T-helper 17 cell (primary cell): ENCODE measurements at regions not wholly inside any gene's neighbourhood (a gene's known extent, or its start where the extent isn't known, plus 50 kb on each side); places are given as distances from the start of the nearest gene placed in this dataset.

Experiments used
- ATAC-seq: fragments of 150-1000 bp; cut with Tn5 transposase; 2 replicates; pipeline ENCODE4 v1.10.0; 2021; ENCODE audit warnings: mild to moderate bottlenecking, moderate library complexity
- DNase-seq, 3 donors: peaks; one replicate each; pipeline versions ENCODE4 v3.0.0 to v3.0.0-alpha.2; 2020 to 2021
- H3K9me3 ChIP-seq: one replicate; pipeline ENCODE4 v1.7.0; 2013; ENCODE audit warnings: low read length, mild to moderate bottlenecking; ENCODE audit not compliant: control insufficient read depth, poor library complexity, severe bottlenecking
- H3K27ac Mint-ChIP-seq: one replicate; pipeline ENCODE4 v1.8.0; 2022; ENCODE audit warnings: mild to moderate bottlenecking, moderate library complexity, mixed read lengths
- H3K27me3 Mint-ChIP-seq: one replicate; pipeline ENCODE4 v1.8.0; 2022; ENCODE audit warnings: mixed read lengths
- H3K36me3 Mint-ChIP-seq: one replicate; pipeline ENCODE4 v1.8.0; 2022; ENCODE audit warnings: low read depth, mixed read lengths
- H3K4me1 Mint-ChIP-seq: one replicate; pipeline ENCODE4 v1.8.0; 2022; ENCODE audit warnings: mild to moderate bottlenecking, mixed read lengths
- H3K4me3 Mint-ChIP-seq: one replicate; pipeline ENCODE4 v1.8.0; 2022; ENCODE audit warnings: mild to moderate bottlenecking, moderate library complexity, mixed read lengths

GRCh38 chr5:113984928-113985327, 376.9 kb upstream of the KCNN2 start:
- no peaks in the 10 kb centered on the region for H3K4me1 Mint-ChIP-seq
- no peak overlapping the region for H3K4me3 Mint-ChIP-seq
- no peaks in the 10 kb centered on the region for H3K36me3 Mint-ChIP-seq
- DNase-seq (no peak), ATAC-seq (no peak)
- no peaks in the 10 kb centered on the region for H3K9me3 ChIP-seq
- no peak overlapping the region for H3K27ac Mint-ChIP-seq
- H3K27me3 Mint-ChIP-seq: no peaks in the 10 kb centered on the region

- H3K27ac Mint-ChIP-seq: no peak overlapping the region
- ATAC-seq (no peak), DNase-seq (no peak)
- no peaks in the 10 kb centered on the region for H3K4me1 Mint-ChIP-seq
- no peak overlapping the region for H3K4me3 Mint-ChIP-seq
- no peaks in the 10 kb centered on the region for H3K27me3 Mint-ChIP-seq
- H3K36me3 Mint-ChIP-seq: no peaks in the 10 kb centered on the region
- H3K9me3 ChIP-seq: no peaks in the 10 kb centered on the region
These were observed 376.4 kb upstream of the KCNN2 start for GRCh38 chr5:113985505-113985904.

GRCh38 chr5:113989278-113989912, 372.5 kb upstream of the KCNN2 start:
- no peak for DNase-seq
- no peaks in the 10 kb centered on the region for H3K4me1 Mint-ChIP-seq
- no peak for ATAC-seq
- no peak overlapping the region for H3K27ac Mint-ChIP-seq
- no peaks in the 10 kb centered on the region for H3K27me3 Mint-ChIP-seq
- H3K4me3 Mint-ChIP-seq: no peak overlapping the region
- H3K36me3 Mint-ChIP-seq: no peaks in the 10 kb centered on the region
- H3K9me3 ChIP-seq: no peaks in the 10 kb centered on the region

GRCh38 chr5:113989913-113990305, 372.0 kb upstream of the KCNN2 start:
- DNase-seq (no peak), ATAC-seq (no peak)
- H3K27ac Mint-ChIP-seq: no peak overlapping the region
- no peaks in the 10 kb centered on the region for H3K9me3 ChIP-seq
- no peak overlapping the region for H3K4me3 Mint-ChIP-seq
- no peaks in the 10 kb centered on the region for H3K36me3 Mint-ChIP-seq
- H3K4me1 Mint-ChIP-seq: no peaks in the 10 kb centered on the region
- no peaks in the 10 kb centered on the region for H3K27me3 Mint-ChIP-seq

GRCh38 chr5:114001076-114001475, 360.8 kb upstream of the KCNN2 start:
- no peaks in the 10 kb centered on the region for H3K9me3 ChIP-seq
- Mint-ChIP-seq H3K27me3 (no peaks in the 10 kb centered on the region), H3K4me3 (no peak overlapping the region), H3K4me1 (no peaks in the 10 kb centered on the region), H3K27ac (no peak overlapping the region), H3K36me3 (no peaks in the 10 kb centered on the region)
- ATAC-seq (no peak), DNase-seq (no peak)

- DNase-seq (no peak), ATAC-seq (no peak)
- Mint-ChIP-seq H3K27ac (no peak overlapping the region), H3K4me1 (no peaks in the 10 kb centered on the region), H3K27me3 (no peaks in the 10 kb centered on the region), H3K4me3 (no peak overlapping the region), H3K36me3 (no peaks in the 10 kb centered on the region)
- H3K9me3 ChIP-seq: no peaks in the 10 kb centered on the region
These were observed 355.3 kb upstream of the KCNN2 start for GRCh38 chr5:114006582-114006981.

GRCh38 chr5:114007678-114008077, 354.2 kb upstream of the KCNN2 start:
- Mint-ChIP-seq H3K27me3 (no peaks in the 10 kb centered on the region), H3K4me3 (no peak overlapping the region), H3K27ac (no peak overlapping the region), H3K36me3 (no peaks in the 10 kb centered on the region), H3K4me1 (no peaks in the 10 kb centered on the region)
- H3K9me3 ChIP-seq: no peaks in the 10 kb centered on the region
- DNase-seq (no peak), ATAC-seq (no peak)

GRCh38 chr5:114010362-114010761, 351.5 kb upstream of the KCNN2 start:
- no peak overlapping the region for H3K27ac Mint-ChIP-seq
- DNase-seq: no peak
- no peaks in the 10 kb centered on the region for H3K4me1 Mint-ChIP-seq
- ATAC-seq: no peak
- H3K36me3 Mint-ChIP-seq: no peaks in the 10 kb centered on the region
- H3K9me3 ChIP-seq: no peaks in the 10 kb centered on the region
- no peak overlapping the region for H3K4me3 Mint-ChIP-seq
- H3K27me3 Mint-ChIP-seq: no peaks in the 10 kb centered on the region

- no peak for ATAC-seq
- DNase-seq: no peak
- H3K36me3 Mint-ChIP-seq: no peaks in the 10 kb centered on the region
- H3K4me1 Mint-ChIP-seq: no peaks in the 10 kb centered on the region
- no peak overlapping the region for H3K27ac Mint-ChIP-seq
- H3K27me3 Mint-ChIP-seq: no peaks in the 10 kb centered on the region
- no peaks in the 10 kb centered on the region for H3K9me3 ChIP-seq
- no peak overlapping the region for H3K4me3 Mint-ChIP-seq
These were observed 343.7 kb upstream of the KCNN2 start for GRCh38 chr5:114018186-114018585.

GRCh38 chr5:114038756-114039155, 323.1 kb upstream of the KCNN2 start:
- Mint-ChIP-seq H3K36me3 (no peaks in the 10 kb centered on the region), H3K27ac (no peak overlapping the region), H3K27me3 (no peaks in the 10 kb centered on the region), H3K4me3 (no peak overlapping the region), H3K4me1 (no peaks in the 10 kb centered on the region)
- ATAC-seq (no peak), DNase-seq (no peak)
- no peaks in the 10 kb centered on the region for H3K9me3 ChIP-seq

- ATAC-seq: no peak
- Mint-ChIP-seq H3K27me3 (peaks cover 16% of the 10 kb centered on the region), H3K27ac (no peak overlapping the region), H3K36me3 (no peaks in the 10 kb centered on the region), H3K4me3 (no peak overlapping the region), H3K4me1 (no peaks in the 10 kb centered on the region)
- DNase-seq: no peak
- H3K9me3 ChIP-seq: no peaks in the 10 kb centered on the region
These were observed 311.8 kb upstream of the KCNN2 start for GRCh38 chr5:114050087-114050486.

GRCh38 chr5:114053372-114053771, 308.5 kb upstream of the KCNN2 start:
- no peak for ATAC-seq
- H3K27me3 Mint-ChIP-seq: peaks cover 24% of the 10 kb centered on the region

GRCh38 chr5:114054594-114054993, 307.3 kb upstream of the KCNN2 start:
- DNase-seq (no peak), ATAC-seq (no peak)
- H3K4me1 Mint-ChIP-seq: no peaks in the 10 kb centered on the region
- H3K9me3 ChIP-seq: no peaks in the 10 kb centered on the region
- H3K4me3 Mint-ChIP-seq: no peak overlapping the region
- H3K27ac Mint-ChIP-seq: no peak overlapping the region
- H3K36me3 Mint-ChIP-seq: no peaks in the 10 kb centered on the region
- peaks cover 24% of the 10 kb centered on the region for H3K27me3 Mint-ChIP-seq

More at GRCh38 chr5:114053372-114053771, 308.5 kb upstream of the KCNN2 start:
- H3K9me3 ChIP-seq: no peaks in the 10 kb centered on the region
- no peak for DNase-seq
- Mint-ChIP-seq H3K4me3 (no peak overlapping the region), H3K27ac (no peak overlapping the region), H3K4me1 (no peaks in the 10 kb centered on the region), H3K36me3 (no peaks in the 10 kb centered on the region)

GRCh38 chr5:114055318-114056184, 306.3 kb upstream of the KCNN2 start:
- no peak overlapping the region for H3K4me3 Mint-ChIP-seq
- no peak for ATAC-seq
- no peaks in the 10 kb centered on the region for H3K9me3 ChIP-seq
- H3K27ac Mint-ChIP-seq: no peak overlapping the region
- H3K27me3 Mint-ChIP-seq: peaks cover 24% of the 10 kb centered on the region
- DNase-seq: no peak
- H3K4me1 Mint-ChIP-seq: no peaks in the 10 kb centered on the region
- no peaks in the 10 kb centered on the region for H3K36me3 Mint-ChIP-seq
